ENCODE measurements at regions not wholly inside any gene's neighbourhood (a gene's known extent, or its start where the extent isn't known, plus 50 kb on each side); places are given as distances from the start of the nearest gene placed in this dataset.

GRCh38 chr18:65659312-65659711, 91.5 kb upstream of the CDH7 start:
- Histone ChIP-seq H3K79me1 (ENCODE audit: low read depth, low read length) (no peaks in the 10 kb centered on the region), H3K36me3 (replicated peaks in 1 of 2; ENCODE audit: control insufficient read depth in 2 of 2, insufficient read depth in 2 of 2, low read length in 2 of 2) (no peaks in the 10 kb centered on the region), H2BK120ac (ENCODE audit: low read depth, low read length) (no peak overlapping the region), H4K91ac (ENCODE audit: low read depth, low read length, poor library complexity) (no peak overlapping the region), H2AK5ac (ENCODE audit: low read depth, low read length) (no peak overlapping the region), H4K8ac (ENCODE audit: low read depth, low read length) (no peak overlapping the region), H3K23ac (ENCODE audit: low read depth, low read length, poor library complexity) (no peak overlapping the region), H3K4me3 (ENCODE audit: low read length in 2 of 2) (no peak overlapping the region), H3K14ac (ENCODE audit: low read length) (no peak overlapping the region), H2BK15ac (ENCODE audit: low read length) (no peak overlapping the region), H2BK12ac (ENCODE audit: low read length) (no peak overlapping the region), H3K27me3 (ENCODE audit: control insufficient read depth in 3 of 3, insufficient read depth in 3 of 3, low read depth in 1 of 3, low read length in 3 of 3) (no peaks in the 10 kb centered on the region), H3K4me2 (ENCODE audit: insufficient read depth, low read length, poor library complexity, severe bottlenecking) (no peak overlapping the region), H2BK5ac (ENCODE audit: low read length) (no peak overlapping the region), H3K9ac (ENCODE audit: low read depth, low read length, poor library complexity) (no peak overlapping the region), H2AFZ (ENCODE audit: low read length) (no peak overlapping the region), H3K4me1 (ENCODE audit: control insufficient read depth in 2 of 2, insufficient read depth in 1 of 2, low read depth in 1 of 2, low read length in 2 of 2) (peaks cover 0 to 2% of the 10 kb centered on the region in 2 donors), H3K27ac (replicated peaks; ENCODE audit: low read length) (no peak overlapping the region), H3K9me3 (replicated peaks in 1 of 2; ENCODE audit: control insufficient read depth in 2 of 2, insufficient read depth in 1 of 2, low read depth in 1 of 2, low read length in 2 of 2) (no peaks in the 10 kb centered on the region), H3K4ac (ENCODE audit: low read length) (no peak overlapping the region), H3K18ac (ENCODE audit: low read length) (no peak overlapping the region)
- no peak for DNase-seq (ENCODE audit: low spot score)

DNA sequence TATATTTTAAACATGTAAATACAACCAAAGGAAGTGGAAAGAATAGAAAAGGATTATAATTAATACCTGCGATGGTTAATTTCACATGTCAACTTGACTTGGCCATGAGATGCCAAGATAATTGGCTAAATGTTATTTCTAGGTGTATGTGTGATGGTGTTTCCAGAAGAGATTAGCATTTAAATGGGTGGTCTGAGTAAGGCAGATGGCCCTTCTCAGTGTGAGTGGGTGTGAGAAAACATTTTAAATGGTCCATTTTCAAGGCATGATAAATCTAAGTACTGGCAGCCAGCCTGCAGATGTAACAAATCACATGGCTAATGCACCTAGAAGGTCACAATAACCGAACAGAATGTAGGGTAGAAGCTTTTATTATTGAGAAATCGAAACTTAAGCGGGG, 99.6 kb upstream of the CDH7 start:
- no CpG with 5 or more reads among the region's 4 CpGs for WGBS, 2 donors (ENCODE audit: extremely low coverage in 2 of 2, insufficient read length in 2 of 2, insufficient replicate concordance in 1 of 2)
- Histone ChIP-seq H3K14ac (ENCODE audit: low read length) (no peak overlapping the region), H2BK5ac (ENCODE audit: low read length) (no peak overlapping the region), H3K23ac (ENCODE audit: low read depth, low read length, poor library complexity) (no peak overlapping the region), H3K36me3 (replicated peaks in 1 of 2; ENCODE audit: control insufficient read depth in 2 of 2, insufficient read depth in 2 of 2, low read length in 2 of 2) (no peaks in the 10 kb centered on the region), H2BK15ac (ENCODE audit: low read length) (no peak overlapping the region), H2AFZ (ENCODE audit: low read length) (no peak overlapping the region), H3K4ac (ENCODE audit: low read length) (no peak overlapping the region), H3K18ac (ENCODE audit: low read length) (no peak overlapping the region), H3K9ac (ENCODE audit: low read depth, low read length, poor library complexity) (no peak overlapping the region), H3K27me3 (ENCODE audit: control insufficient read depth in 3 of 3, insufficient read depth in 3 of 3, low read depth in 1 of 3, low read length in 3 of 3) (no peaks in the 10 kb centered on the region), H3K4me3 (ENCODE audit: low read length in 2 of 2) (no peak overlapping the region), H2AK5ac (ENCODE audit: low read depth, low read length) (no peak overlapping the region), H4K8ac (ENCODE audit: low read depth, low read length) (no peak overlapping the region), H3K4me1 (ENCODE audit: control insufficient read depth in 2 of 2, insufficient read depth in 1 of 2, low read depth in 1 of 2, low read length in 2 of 2) (no peaks in the 10 kb centered on the region), H2BK120ac (ENCODE audit: low read depth, low read length) (no peak overlapping the region), H4K91ac (ENCODE audit: low read depth, low read length, poor library complexity) (no peak overlapping the region), H3K9me3 (replicated peaks in 1 of 2; ENCODE audit: control insufficient read depth in 2 of 2, insufficient read depth in 1 of 2, low read depth in 1 of 2, low read length in 2 of 2) (no peaks in the 10 kb centered on the region), H3K79me1 (ENCODE audit: low read depth, low read length) (no peaks in the 10 kb centered on the region), H2BK12ac (ENCODE audit: low read length) (no peak overlapping the region), H3K4me2 (ENCODE audit: insufficient read depth, low read length, poor library complexity, severe bottlenecking) (no peak overlapping the region), H3K27ac (replicated peaks; ENCODE audit: low read length) (no peak overlapping the region)
- DNase-seq (ENCODE audit: low spot score) = no peak

DNA sequence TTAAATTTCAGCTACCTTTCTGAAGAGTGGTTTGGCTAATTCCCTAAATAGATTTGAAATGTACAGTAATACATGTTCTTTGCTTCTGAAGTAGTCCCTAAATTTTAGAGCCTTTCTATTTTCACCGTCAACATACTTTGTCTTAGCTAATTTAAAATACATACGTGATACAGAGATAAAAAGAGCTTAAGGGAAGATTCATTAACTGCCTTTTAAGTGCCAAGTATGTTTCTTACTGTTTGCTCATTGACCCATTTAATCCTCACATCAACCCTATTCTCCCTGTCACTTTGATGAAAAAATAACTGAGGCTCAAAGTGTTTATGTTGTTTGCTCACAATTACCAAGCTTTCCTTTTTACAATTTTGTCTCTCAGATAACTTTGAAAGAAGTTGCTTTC, 118.6 kb upstream of the CDH7 start:
- Histone ChIP-seq H2BK5ac (ENCODE audit: low read length) (no peak overlapping the region), H3K4me3 (ENCODE audit: low read length in 2 of 2) (no peak overlapping the region), H4K8ac (ENCODE audit: low read depth, low read length) (no peak overlapping the region), H4K91ac (ENCODE audit: low read depth, low read length, poor library complexity) (no peak overlapping the region), H3K9ac (ENCODE audit: low read depth, low read length, poor library complexity) (no peak overlapping the region), H3K4me2 (ENCODE audit: insufficient read depth, low read length, poor library complexity, severe bottlenecking) (no peak overlapping the region), H3K4ac (ENCODE audit: low read length) (no peak overlapping the region), H3K9me3 (replicated peaks in 1 of 2; ENCODE audit: control insufficient read depth in 2 of 2, insufficient read depth in 1 of 2, low read depth in 1 of 2, low read length in 2 of 2) (no peaks in the 10 kb centered on the region), H3K14ac (ENCODE audit: low read length) (no peak overlapping the region), H3K79me1 (ENCODE audit: low read depth, low read length) (no peaks in the 10 kb centered on the region), H2AFZ (ENCODE audit: low read length) (no peak overlapping the region), H3K27me3 (ENCODE audit: control insufficient read depth in 3 of 3, insufficient read depth in 3 of 3, low read depth in 1 of 3, low read length in 3 of 3) (no peaks in the 10 kb centered on the region), H3K18ac (ENCODE audit: low read length) (no peak overlapping the region), H3K27ac (replicated peaks; ENCODE audit: low read length) (no peak overlapping the region), H2BK120ac (ENCODE audit: low read depth, low read length) (no peak overlapping the region), H3K4me1 (ENCODE audit: control insufficient read depth in 2 of 2, insufficient read depth in 1 of 2, low read depth in 1 of 2, low read length in 2 of 2) (no peaks in the 10 kb centered on the region), H3K23ac (ENCODE audit: low read depth, low read length, poor library complexity) (no peak overlapping the region), H2AK5ac (ENCODE audit: low read depth, low read length) (no peak overlapping the region), H2BK15ac (ENCODE audit: low read length) (no peak overlapping the region), H3K36me3 (replicated peaks in 1 of 2; ENCODE audit: control insufficient read depth in 2 of 2, insufficient read depth in 2 of 2, low read length in 2 of 2) (no peaks in the 10 kb centered on the region), H2BK12ac (ENCODE audit: low read length) (no peak overlapping the region)
- no peak for DNase-seq (ENCODE audit: low spot score)
- whole genome bisulfite sequencing, 2 donors (ENCODE audit: extremely low coverage in 2 of 2, insufficient read length in 2 of 2, insufficient replicate concordance in 1 of 2) = no CpG with 5 or more reads among the region's 2 CpGs

- no peak overlapping the region for H2BK12ac ChIP-seq (ENCODE audit: low read length)
- H2BK120ac ChIP-seq (ENCODE audit: low read depth, low read length) = no peak overlapping the region
- WGBS, 2 donors (ENCODE audit: extremely low coverage in 2 of 2, insufficient read length in 2 of 2, insufficient replicate concordance in 1 of 2) = no CpG with 5 or more reads among the region's 1 CpG
- H3K9me3 ChIP-seq (replicated peaks in 1 of 2; ENCODE audit: control insufficient read depth in 2 of 2, insufficient read depth in 1 of 2, low read depth in 1 of 2, low read length in 2 of 2) = no peaks in the 10 kb centered on the region
- no peak overlapping the region for H2BK15ac ChIP-seq (ENCODE audit: low read length)
- no peak overlapping the region for H2AFZ ChIP-seq (ENCODE audit: low read length)
- no peaks in the 10 kb centered on the region for H3K27me3 ChIP-seq (ENCODE audit: control insufficient read depth in 3 of 3, insufficient read depth in 3 of 3, low read depth in 1 of 3, low read length in 3 of 3)
- H4K8ac ChIP-seq (ENCODE audit: low read depth, low read length) = no peak overlapping the region
- no peaks in the 10 kb centered on the region for H3K36me3 ChIP-seq (replicated peaks in 1 of 2; ENCODE audit: control insufficient read depth in 2 of 2, insufficient read depth in 2 of 2, low read length in 2 of 2)
- no peak overlapping the region for H4K91ac ChIP-seq (ENCODE audit: low read depth, low read length, poor library complexity)
- H3K27ac ChIP-seq (replicated peaks; ENCODE audit: low read length) = no peak overlapping the region
- H3K4me1 ChIP-seq (ENCODE audit: control insufficient read depth in 2 of 2, insufficient read depth in 1 of 2, low read depth in 1 of 2, low read length in 2 of 2) = no peaks in the 10 kb centered on the region
- no peak overlapping the region for H2BK5ac ChIP-seq (ENCODE audit: low read length)
- no peak overlapping the region for H3K18ac ChIP-seq (ENCODE audit: low read length)
- DNase-seq (ENCODE audit: low spot score) = no peak
- H3K4me2 ChIP-seq (ENCODE audit: insufficient read depth, low read length, poor library complexity, severe bottlenecking) = no peak overlapping the region
- H3K14ac ChIP-seq (ENCODE audit: low read length) = no peak overlapping the region
- no peak overlapping the region for H2AK5ac ChIP-seq (ENCODE audit: low read depth, low read length)
- H3K23ac ChIP-seq (ENCODE audit: low read depth, low read length, poor library complexity) = no peak overlapping the region
- no peak overlapping the region for H3K4ac ChIP-seq (ENCODE audit: low read length)
- no peak overlapping the region for H3K4me3 ChIP-seq (ENCODE audit: low read length in 2 of 2)
- H3K9ac ChIP-seq (ENCODE audit: low read depth, low read length, poor library complexity) = no peak overlapping the region
- no peaks in the 10 kb centered on the region for H3K79me1 ChIP-seq (ENCODE audit: low read depth, low read length)
Observed at GRCh38 chr18:65631766-65632165, 119.0 kb upstream of the CDH7 start.
